NB4 (cell line): ENCODE measurements at regions not wholly inside any gene's neighbourhood (a gene's known extent, or its start where the extent isn't known, plus 50 kb on each side); places are given as distances from the start of the nearest gene placed in this dataset.
"Not testable (repeated sequence)": the region's sequence is repeated elsewhere in the genome, so short reads cannot be mapped to it uniquely, and the experiment has no call there.

Source experiments
- DNase-seq: peaks from one replicate; pipeline ENCODE4 v3.0.0; 2010; ENCODE audit warnings: low read depth
- H3K4me3 ChIP-seq: one replicate; pipeline ENCODE4 v1.5.1; 2011; ENCODE audit warnings: mild to moderate bottlenecking, low read depth, low read length, moderate library complexity
- MAX ChIP-seq: IDR thresholded peaks from 2 replicates; pipeline ENCODE4 v1.6.1; 2011; ENCODE audit warnings: low read depth, low read length
- MYC ChIP-seq: IDR thresholded peaks from 2 replicates; pipeline ENCODE4 v1.6.1; 2011; ENCODE audit warnings: low read depth, low read length
- POLR2A ChIP-seq: IDR thresholded peaks from 2 replicates; pipeline ENCODE4 v1.6.1; 2011; ENCODE audit warnings: mild to moderate bottlenecking; ENCODE audit not compliant: insufficient read length; ENCODE audit errors: extremely low read depth
- TF ChIP-seq, protein P1 (sequence below): IDR thresholded peaks from one replicate; pipeline ENCODE4 v1.5.1; 2012; ENCODE audit warnings: low read depth, low read length

DNA sequence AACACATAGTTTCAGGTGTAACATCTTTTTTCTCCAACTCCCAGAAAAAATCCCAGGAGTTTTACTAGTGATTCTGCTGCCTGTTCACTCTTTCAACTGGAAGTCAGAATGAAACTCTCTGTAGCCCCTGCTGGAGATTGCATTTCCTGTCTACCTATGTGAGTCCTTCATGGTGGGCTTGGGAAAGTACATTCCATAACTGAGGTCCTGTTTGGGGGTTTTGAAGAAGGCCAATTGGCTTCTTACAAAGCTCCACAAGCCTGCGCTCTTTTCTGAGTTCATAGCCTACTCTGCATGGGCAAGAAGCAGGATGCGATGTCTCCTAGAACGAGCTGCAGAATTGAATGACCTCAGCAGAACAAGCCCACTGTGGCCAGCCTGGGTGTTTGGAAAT, 86.7 kb downstream of the LYZL2 start:
- H3K4me3 ChIP-seq: no peak overlapping the region
- TF ChIP-seq, protein P1, sequence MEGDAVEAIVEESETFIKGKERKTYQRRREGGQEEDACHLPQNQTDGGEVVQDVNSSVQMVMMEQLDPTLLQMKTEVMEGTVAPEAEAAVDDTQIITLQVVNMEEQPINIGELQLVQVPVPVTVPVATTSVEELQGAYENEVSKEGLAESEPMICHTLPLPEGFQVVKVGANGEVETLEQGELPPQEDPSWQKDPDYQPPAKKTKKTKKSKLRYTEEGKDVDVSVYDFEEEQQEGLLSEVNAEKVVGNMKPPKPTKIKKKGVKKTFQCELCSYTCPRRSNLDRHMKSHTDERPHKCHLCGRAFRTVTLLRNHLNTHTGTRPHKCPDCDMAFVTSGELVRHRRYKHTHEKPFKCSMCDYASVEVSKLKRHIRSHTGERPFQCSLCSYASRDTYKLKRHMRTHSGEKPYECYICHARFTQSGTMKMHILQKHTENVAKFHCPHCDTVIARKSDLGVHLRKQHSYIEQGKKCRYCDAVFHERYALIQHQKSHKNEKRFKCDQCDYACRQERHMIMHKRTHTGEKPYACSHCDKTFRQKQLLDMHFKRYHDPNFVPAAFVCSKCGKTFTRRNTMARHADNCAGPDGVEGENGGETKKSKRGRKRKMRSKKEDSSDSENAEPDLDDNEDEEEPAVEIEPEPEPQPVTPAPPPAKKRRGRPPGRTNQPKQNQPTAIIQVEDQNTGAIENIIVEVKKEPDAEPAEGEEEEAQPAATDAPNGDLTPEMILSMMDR: no peak
- no peak for TF ChIP-seq POLR2A
- no peak for TF ChIP-seq MAX
- TF ChIP-seq MYC: no peak
- peak; percentile 24 for DNase-seq

GRCh38 chr10:30542001-30542894, 87.3 kb downstream of the LYZL2 start:
- DNase-seq: peak; percentile 70
- TF ChIP-seq, protein P1: no peak
- TF ChIP-seq MAX (no peak), MYC (no peak), POLR2A (no peak)
- H3K4me3 ChIP-seq: no peak overlapping the region

DNA sequence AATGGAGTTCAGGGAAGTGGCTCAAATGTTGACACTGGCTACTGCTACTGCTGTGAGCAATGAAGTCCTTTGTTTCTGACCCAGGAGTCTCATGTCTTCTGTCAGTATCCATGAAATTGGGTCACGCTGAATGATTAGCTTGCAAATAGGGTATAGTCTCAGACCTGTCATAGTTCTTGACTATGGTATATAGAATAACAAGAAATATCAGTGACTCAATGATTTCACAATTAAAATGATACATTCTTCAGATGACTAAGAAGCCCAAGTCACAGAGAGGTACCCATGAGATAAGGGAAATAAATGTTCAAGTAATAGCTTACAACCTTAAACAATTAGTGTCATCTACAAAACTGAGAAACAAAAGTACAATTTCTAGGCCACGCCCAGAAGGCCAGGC, 89.3 kb downstream of the LYZL2 start:
- no peak overlapping the region for H3K4me3 ChIP-seq
- DNase-seq: no peak
- no peak for TF ChIP-seq POLR2A
- TF ChIP-seq MAX: no peak
- TF ChIP-seq, protein P1: no peak
- no peak for TF ChIP-seq MYC

GRCh38 chr10:30538086-30538485, 91.5 kb downstream of the LYZL2 start:
- H3K4me3 ChIP-seq: no peak overlapping the region
- DNase-seq: no peak
- TF ChIP-seq POLR2A: no peak
- TF ChIP-seq, protein P1: no peak
- no peak for TF ChIP-seq MAX
- no peak for TF ChIP-seq MYC

- no peak for DNase-seq
- TF ChIP-seq POLR2A: no peak
- TF ChIP-seq MAX: no peak
- no peak for TF ChIP-seq MYC
- TF ChIP-seq, protein P1: no peak
- no peak overlapping the region for H3K4me3 ChIP-seq
These were observed 92.0 kb downstream of the LYZL2 start for GRCh38 chr10:30537586-30537985.

DNA sequence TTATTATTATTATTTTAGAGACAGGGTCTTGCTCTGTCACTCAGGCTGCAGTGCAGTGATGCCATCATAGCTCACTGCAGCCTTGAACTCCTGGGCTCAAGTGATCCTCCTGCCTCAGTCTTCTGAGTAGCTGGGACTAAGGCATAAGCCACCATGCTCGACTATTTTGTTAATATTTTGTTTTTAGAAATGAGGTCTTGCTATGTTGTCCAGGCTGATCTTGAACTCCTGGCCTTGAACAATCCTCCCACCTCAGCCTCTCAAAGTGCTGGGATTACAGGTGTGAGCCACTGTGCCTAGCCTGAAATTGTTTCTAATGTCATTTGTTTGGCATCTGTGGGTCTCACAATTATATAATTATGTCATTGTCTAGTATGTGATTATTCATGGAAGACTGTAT, 92.4 kb downstream of the LYZL2 start:
- not testable (repeated sequence) for DNase-seq, H3K4me3 ChIP-seq
